HepG2 (cell line): ENCODE measurements at regions not wholly inside any gene's neighbourhood (a gene's known extent, or its start where the extent isn't known, plus 50 kb on each side); places are given as distances from the start of the nearest gene placed in this dataset.

Experiments used
- ARID2 ChIP-seq: sonication (generic); formaldehyde crosslinking; IDR thresholded peaks from 2 replicates; pipeline ENCODE4 v1.8.1; 2022; ENCODE audit warnings: mild to moderate bottlenecking, missing genetic modification reagents, borderline replicate concordance
- GTF3A ChIP-seq: sonication (generic); formaldehyde crosslinking; conservative IDR thresholded peaks from 2 replicates; pipeline ENCODE4 v1.4.0; 2020; ENCODE audit warnings: mild to moderate bottlenecking, missing genetic modification reagents
- KDM2A ChIP-seq: sonication (generic); formaldehyde crosslinking; IDR thresholded peaks from 2 replicates; pipeline ENCODE4 v1.4.0; 2020; ENCODE audit warnings: low read depth, missing genetic modification reagents, borderline replicate concordance
- MTA3 ChIP-seq: sonication (generic); formaldehyde crosslinking; IDR thresholded peaks from 2 replicates; pipeline ENCODE4 v1.4.0; 2020; ENCODE audit warnings: missing genetic modification reagents
- PITX1 ChIP-seq: sonication (generic); formaldehyde crosslinking; IDR thresholded peaks from 2 replicates; pipeline ENCODE4 v1.5.1; 2020; ENCODE audit warnings: mild to moderate bottlenecking, missing genetic modification reagents
- RXRA ChIP-seq: sonication (generic); formaldehyde crosslinking; IDR thresholded peaks from 2 replicates; pipeline ENCODE4 v1.5.1; 2020; ENCODE audit warnings: missing genetic modification reagents
- TSC22D2 ChIP-seq: sonication (generic); formaldehyde crosslinking; IDR thresholded peaks from 2 replicates; pipeline ENCODE4 v1.5.1; 2020; ENCODE audit warnings: missing genetic modification reagents, mild to moderate bottlenecking, borderline replicate concordance
- ZNF329 ChIP-seq: sonication (generic); formaldehyde crosslinking; IDR thresholded peaks from 2 replicates; pipeline ENCODE4 v1.9.0; 2021; ENCODE audit warnings: low read depth, mild to moderate bottlenecking, missing genetic modification reagents
- ZNF850 ChIP-seq: sonication (generic); formaldehyde crosslinking; conservative IDR thresholded peaks from 2 replicates; pipeline ENCODE4 v1.9.0; 2021; ENCODE audit warnings: mild to moderate bottlenecking, missing genetic modification reagents
- ZSCAN29 ChIP-seq: sonication (generic); formaldehyde crosslinking; conservative IDR thresholded peaks from 2 replicates; pipeline ENCODE4 v1.4.0; 2020; ENCODE audit warnings: mild to moderate bottlenecking, missing genetic modification reagents
- TF ChIP-seq, protein P1 (sequence below): IDR thresholded peaks from 2 replicates; pipeline ENCODE4 v1.6.1; 2012; ENCODE audit warnings: inconsistent platforms
- TF ChIP-seq, protein P2 (sequence below): sonication (generic); formaldehyde crosslinking; IDR thresholded peaks from 2 replicates; pipeline ENCODE4 v1.5.0; 2020; ENCODE audit warnings: mild to moderate bottlenecking, missing genetic modification reagents, moderate library complexity
- TF ChIP-seq, protein P3 (sequence below): sonication (generic); formaldehyde crosslinking; IDR thresholded peaks from 2 replicates; pipeline ENCODE4 v1.5.0; 2020; ENCODE audit warnings: mild to moderate bottlenecking, missing genetic modification reagents
- TF ChIP-seq, protein P4 (sequence below): sonication (generic); formaldehyde crosslinking; IDR thresholded peaks from 2 replicates; pipeline ENCODE4 v1.5.1; 2020; ENCODE audit warnings: mild to moderate bottlenecking, missing genetic modification reagents, moderate library complexity

DNA sequence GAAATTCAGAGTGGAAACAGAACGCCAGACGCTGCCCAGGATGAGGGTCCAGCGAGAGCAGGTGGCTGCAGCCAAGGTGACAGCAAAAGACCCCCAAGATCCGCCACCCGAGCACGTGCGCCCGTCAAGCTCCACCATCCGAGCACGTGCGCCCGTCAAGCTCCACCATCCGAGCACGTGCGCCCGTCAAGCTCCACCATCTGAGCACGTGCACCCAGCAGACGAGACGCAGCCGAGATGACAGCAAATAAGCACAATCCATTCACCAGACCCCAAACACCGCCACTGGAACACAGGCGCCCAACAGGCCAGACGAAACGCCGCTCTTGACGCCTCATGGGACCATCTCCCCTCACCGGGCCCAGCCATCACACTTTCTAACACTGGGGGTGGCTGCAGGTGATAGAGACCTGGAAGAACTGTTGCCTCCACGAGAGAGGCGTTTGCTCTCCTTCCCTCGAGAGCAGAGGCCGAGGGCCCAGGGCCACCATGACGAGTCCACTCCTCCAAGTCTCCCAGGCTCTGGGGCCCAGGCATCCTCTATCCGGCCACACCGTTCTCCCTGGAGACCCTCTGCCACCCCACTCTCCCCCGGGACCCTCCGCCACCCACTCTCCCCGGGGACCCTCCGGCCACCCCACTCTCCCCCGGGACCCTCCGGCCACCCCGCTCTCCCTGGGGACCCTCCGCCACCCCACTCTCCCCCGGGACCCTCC, 62.1 kb upstream of the GALNT9 start:
- TF ChIP-seq GTF3A (no peak), RXRA (no peak), ZSCAN29 (CRISPR knock-in tag) (no peak), PITX1 (CRISPR knock-in tag) (no peak), MTA3 (CRISPR knock-in tag) (no peak), ZNF850 (CRISPR knock-in tag) (no peak), ZNF329 (no peak), TSC22D2 (CRISPR knock-in tag) (no peak), ARID2 (CRISPR knock-in tag) (no peak), KDM2A (CRISPR knock-in tag) (no peak)
- TF ChIP-seq, protein P1, sequence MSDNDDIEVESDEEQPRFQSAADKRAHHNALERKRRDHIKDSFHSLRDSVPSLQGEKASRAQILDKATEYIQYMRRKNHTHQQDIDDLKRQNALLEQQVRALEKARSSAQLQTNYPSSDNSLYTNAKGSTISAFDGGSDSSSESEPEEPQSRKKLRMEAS, result no peak
- TF ChIP-seq, protein P2, sequence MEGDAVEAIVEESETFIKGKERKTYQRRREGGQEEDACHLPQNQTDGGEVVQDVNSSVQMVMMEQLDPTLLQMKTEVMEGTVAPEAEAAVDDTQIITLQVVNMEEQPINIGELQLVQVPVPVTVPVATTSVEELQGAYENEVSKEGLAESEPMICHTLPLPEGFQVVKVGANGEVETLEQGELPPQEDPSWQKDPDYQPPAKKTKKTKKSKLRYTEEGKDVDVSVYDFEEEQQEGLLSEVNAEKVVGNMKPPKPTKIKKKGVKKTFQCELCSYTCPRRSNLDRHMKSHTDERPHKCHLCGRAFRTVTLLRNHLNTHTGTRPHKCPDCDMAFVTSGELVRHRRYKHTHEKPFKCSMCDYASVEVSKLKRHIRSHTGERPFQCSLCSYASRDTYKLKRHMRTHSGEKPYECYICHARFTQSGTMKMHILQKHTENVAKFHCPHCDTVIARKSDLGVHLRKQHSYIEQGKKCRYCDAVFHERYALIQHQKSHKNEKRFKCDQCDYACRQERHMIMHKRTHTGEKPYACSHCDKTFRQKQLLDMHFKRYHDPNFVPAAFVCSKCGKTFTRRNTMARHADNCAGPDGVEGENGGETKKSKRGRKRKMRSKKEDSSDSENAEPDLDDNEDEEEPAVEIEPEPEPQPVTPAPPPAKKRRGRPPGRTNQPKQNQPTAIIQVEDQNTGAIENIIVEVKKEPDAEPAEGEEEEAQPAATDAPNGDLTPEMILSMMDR (CRISPR knock-in tag), result no peak
- TF ChIP-seq, protein P3, sequence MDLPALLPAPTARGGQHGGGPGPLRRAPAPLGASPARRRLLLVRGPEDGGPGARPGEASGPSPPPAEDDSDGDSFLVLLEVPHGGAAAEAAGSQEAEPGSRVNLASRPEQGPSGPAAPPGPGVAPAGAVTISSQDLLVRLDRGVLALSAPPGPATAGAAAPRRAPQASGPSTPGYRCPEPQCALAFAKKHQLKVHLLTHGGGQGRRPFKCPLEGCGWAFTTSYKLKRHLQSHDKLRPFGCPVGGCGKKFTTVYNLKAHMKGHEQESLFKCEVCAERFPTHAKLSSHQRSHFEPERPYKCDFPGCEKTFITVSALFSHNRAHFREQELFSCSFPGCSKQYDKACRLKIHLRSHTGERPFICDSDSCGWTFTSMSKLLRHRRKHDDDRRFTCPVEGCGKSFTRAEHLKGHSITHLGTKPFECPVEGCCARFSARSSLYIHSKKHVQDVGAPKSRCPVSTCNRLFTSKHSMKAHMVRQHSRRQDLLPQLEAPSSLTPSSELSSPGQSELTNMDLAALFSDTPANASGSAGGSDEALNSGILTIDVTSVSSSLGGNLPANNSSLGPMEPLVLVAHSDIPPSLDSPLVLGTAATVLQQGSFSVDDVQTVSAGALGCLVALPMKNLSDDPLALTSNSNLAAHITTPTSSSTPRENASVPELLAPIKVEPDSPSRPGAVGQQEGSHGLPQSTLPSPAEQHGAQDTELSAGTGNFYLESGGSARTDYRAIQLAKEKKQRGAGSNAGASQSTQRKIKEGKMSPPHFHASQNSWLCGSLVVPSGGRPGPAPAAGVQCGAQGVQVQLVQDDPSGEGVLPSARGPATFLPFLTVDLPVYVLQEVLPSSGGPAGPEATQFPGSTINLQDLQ (CRISPR knock-in tag), result no peak
- TF ChIP-seq, protein P4, sequence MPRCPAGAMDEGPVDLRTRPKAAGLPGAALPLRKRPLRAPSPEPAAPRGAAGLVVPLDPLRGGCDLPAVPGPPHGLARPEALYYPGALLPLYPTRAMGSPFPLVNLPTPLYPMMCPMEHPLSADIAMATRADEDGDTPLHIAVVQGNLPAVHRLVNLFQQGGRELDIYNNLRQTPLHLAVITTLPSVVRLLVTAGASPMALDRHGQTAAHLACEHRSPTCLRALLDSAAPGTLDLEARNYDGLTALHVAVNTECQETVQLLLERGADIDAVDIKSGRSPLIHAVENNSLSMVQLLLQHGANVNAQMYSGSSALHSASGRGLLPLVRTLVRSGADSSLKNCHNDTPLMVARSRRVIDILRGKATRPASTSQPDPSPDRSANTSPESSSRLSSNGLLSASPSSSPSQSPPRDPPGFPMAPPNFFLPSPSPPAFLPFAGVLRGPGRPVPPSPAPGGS (CRISPR knock-in tag), result no peak
